ENCODE measurements at regions not wholly inside any gene's neighbourhood (a gene's known extent, or its start where the extent isn't known, plus 50 kb on each side); places are given as distances from the start of the nearest gene placed in this dataset.
"Not testable (repeated sequence)": the region's sequence is repeated elsewhere in the genome, so short reads cannot be mapped to it uniquely, and the experiment has no call there.

DNA sequence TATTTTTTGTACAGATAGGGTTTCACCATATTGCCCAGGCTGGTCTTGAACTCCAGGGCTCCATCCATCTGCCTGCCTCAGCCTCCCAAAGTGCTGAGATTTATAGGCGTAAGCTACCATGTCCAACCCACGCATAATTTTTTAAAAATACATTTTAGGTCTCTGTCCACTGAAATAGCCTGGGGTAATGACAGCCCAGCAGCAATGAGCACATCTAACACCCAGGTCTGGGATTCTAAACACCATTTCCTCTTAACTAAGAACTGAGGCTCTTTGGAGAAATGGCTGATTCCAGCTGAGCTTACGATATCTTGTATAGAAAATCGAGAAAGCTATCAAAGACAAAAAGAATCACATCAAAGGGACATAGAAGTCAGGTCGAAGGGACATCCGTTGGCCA, 245.3 kb downstream of the PARN start:
- H3K4me1 Mint-ChIP-seq = no peaks in the 10 kb centered on the region
- H3K27me3 Mint-ChIP-seq = peaks cover 3% of the 10 kb centered on the region in 2 donors
- Histone ChIP-seq H3K4me3 (ENCODE audit: low read length in 2 of 2) (no peak overlapping the region), H3K4me1 (ENCODE audit: insufficient read depth, low read length) (no peaks in the 10 kb centered on the region), H3K9me3 (ENCODE audit: control insufficient read depth in 1 of 2, low read length in 2 of 2) (no peaks in the 10 kb centered on the region), H3K27ac (ENCODE audit: low read depth, low read length) (no peak overlapping the region), H3K36me3 (ENCODE audit: insufficient read depth, low read length) (no peaks in the 10 kb centered on the region), H3K27me3 (ENCODE audit: insufficient read depth, low read length) (no peaks in the 10 kb centered on the region)
- POLR2A ChIA-PET (ENCODE audit: partially characterized antibody) = no interaction called here
- peaks cover 0 to 4% (median 0%) of the 10 kb centered on the region in 8 donors for H3K9me3 Mint-ChIP-seq
- H3K36me3 Mint-ChIP-seq = no peaks in the 10 kb centered on the region
- CTCF ChIA-PET (ENCODE audit: partially characterized antibody) = no interaction called here
- DNase-seq = no peak
- intact Hi-C loops (cut with micrococcal nuclease) = no loop called here
- H3K4me3 Mint-ChIP-seq = no peak overlapping the region
- no peak overlapping the region for H3K27ac Mint-ChIP-seq

DNA sequence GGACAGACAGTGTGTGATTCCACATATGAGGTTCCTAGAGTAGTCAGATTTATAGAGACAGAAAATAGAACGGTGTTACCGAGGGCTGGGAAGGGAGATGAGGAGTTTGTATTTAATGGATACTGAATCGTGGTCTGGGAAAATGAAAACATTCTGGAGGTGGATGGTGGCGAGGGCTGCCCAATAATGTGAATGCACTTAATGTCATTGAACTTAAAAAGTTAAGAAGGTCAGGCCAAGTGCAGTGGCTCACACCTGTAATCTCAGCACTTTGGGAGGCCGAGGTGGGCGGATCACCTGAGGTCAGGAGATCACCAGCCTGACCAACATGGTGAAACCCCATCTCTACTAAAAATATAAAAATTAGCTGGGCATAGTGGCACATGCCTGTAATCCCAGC, 246.2 kb downstream of the PARN start:
- H3K27ac ChIP-seq (ENCODE audit: low read depth, low read length); H3K4me3 ChIP-seq (ENCODE audit: low read length in 2 of 2); H3K9me3 Mint-ChIP-seq; H3K36me3 ChIP-seq (ENCODE audit: insufficient read depth, low read length); intact Hi-C loops (cut with micrococcal nuclease); H3K27me3 ChIP-seq (ENCODE audit: insufficient read depth, low read length); POLR2A ChIA-PET (ENCODE audit: partially characterized antibody); H3K27ac Mint-ChIP-seq; DNase-seq; H3K4me1 ChIP-seq (ENCODE audit: insufficient read depth, low read length); CTCF ChIA-PET (ENCODE audit: partially characterized antibody); H3K9me3 ChIP-seq (ENCODE audit: control insufficient read depth in 1 of 2, low read length in 2 of 2); H3K4me1 Mint-ChIP-seq; H3K27me3 Mint-ChIP-seq; H3K36me3 Mint-ChIP-seq; H3K4me3 Mint-ChIP-seq: not testable (repeated sequence)

DNA sequence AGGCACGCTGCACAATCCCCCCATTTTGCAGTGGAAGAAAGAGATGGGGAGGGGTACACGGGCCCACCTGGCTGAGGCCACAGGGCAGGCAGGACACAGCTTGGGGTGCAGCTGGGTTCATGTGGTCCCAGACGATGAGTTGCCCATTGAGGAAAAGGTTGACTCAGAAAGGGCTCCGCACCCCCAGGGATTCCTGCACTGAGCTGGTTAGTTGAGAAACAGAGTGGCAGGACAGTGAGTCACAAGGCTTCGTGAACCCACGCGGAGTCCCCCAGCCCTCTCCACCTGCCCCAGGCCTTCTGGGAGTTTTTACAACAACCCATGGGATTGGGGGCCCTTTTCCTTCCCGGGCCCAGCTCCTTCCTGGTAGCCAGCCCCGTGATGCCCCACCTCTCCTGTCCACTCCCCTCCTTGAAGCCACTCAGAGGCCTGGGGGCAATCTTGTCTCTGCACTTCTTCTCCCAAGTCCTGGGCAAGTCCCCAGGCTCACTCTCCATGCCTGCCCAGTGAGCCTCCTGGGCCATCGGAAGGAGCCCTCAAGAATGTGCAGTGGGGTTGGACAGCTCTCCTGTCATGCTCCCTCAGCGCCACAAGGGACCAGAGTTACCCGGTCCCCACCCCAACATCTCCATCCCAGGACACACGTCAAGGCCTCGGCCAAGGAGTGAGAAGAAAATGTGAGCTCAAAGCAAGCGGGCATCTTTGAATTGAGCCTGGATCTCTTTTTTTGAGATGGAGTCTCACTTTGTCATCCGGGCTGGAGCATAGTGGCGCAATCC, 251.2 kb downstream of the PARN start:
- no peak for DNase-seq
- Histone ChIP-seq H3K27me3 (ENCODE audit: insufficient read depth, low read length) (no peaks in the 10 kb centered on the region), H3K9me3 (ENCODE audit: control insufficient read depth in 1 of 2, low read length in 2 of 2) (no peaks in the 10 kb centered on the region), H3K27ac (ENCODE audit: low read depth, low read length) (no peak overlapping the region), H3K4me1 (ENCODE audit: insufficient read depth, low read length) (no peaks in the 10 kb centered on the region), H3K36me3 (ENCODE audit: insufficient read depth, low read length) (no peaks in the 10 kb centered on the region), H3K4me3 (ENCODE audit: low read length in 2 of 2) (no peak overlapping the region)
- intact Hi-C loops (cut with micrococcal nuclease) = no loop called here
- Mint-ChIP-seq H3K36me3 (no peaks in the 10 kb centered on the region), H3K4me1 (peaks cover 0 to 4% (median 0%) of the 10 kb centered on the region in 4 donors), H3K9me3 (peaks cover 0 to 4% (median 0%) of the 10 kb centered on the region in 8 donors), H3K27me3 (peaks cover 2 to 3% of the 10 kb centered on the region in 2 donors), H3K27ac (no peak overlapping the region), H3K4me3 (no peak overlapping the region)
- POLR2A ChIA-PET (ENCODE audit: partially characterized antibody) = no interaction called here
- CTCF ChIA-PET (ENCODE audit: partially characterized antibody) = no interaction called here

DNA sequence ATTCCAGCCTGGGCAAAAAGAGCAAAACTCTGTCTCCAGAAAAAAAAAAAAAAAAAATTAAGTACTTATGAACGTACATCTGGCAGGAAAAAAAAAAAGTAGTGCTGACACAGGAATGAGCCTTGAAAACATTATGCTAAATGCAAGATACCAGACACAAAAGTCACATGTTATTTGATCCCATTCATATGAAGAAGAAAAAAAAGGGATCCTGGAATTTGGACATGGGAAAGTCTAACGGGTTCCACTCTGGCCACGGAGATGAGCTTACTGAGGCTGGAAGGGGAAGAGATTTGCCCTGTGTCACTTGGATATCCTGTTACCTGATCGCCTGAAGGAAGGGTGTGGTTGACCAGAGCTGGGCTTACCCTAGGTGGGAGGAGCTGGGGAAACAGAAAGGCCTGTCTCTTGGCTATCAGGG, 251.9 kb downstream of the PARN start:
- Mint-ChIP-seq H3K4me3 (no peak overlapping the region), H3K27me3 (peaks cover 2 to 3% of the 10 kb centered on the region in 2 donors), H3K36me3 (no peaks in the 10 kb centered on the region), H3K9me3 (no peaks in the 10 kb centered on the region), H3K4me1 (peaks cover 0 to 4% (median 0%) of the 10 kb centered on the region in 4 donors), H3K27ac (no peak overlapping the region)
- Histone ChIP-seq H3K9me3 (ENCODE audit: control insufficient read depth in 1 of 2, low read length in 2 of 2) (no peaks in the 10 kb centered on the region), H3K4me1 (ENCODE audit: insufficient read depth, low read length) (no peaks in the 10 kb centered on the region), H3K27ac (ENCODE audit: low read depth, low read length) (no peak overlapping the region), H3K4me3 (ENCODE audit: low read length in 2 of 2) (no peak overlapping the region), H3K36me3 (ENCODE audit: insufficient read depth, low read length) (no peaks in the 10 kb centered on the region), H3K27me3 (ENCODE audit: insufficient read depth, low read length) (no peaks in the 10 kb centered on the region)
- no peak for DNase-seq
- intact Hi-C loops (cut with micrococcal nuclease) = no loop called here
- ChIA-PET CTCF (ENCODE audit: partially characterized antibody) (no interaction called here), POLR2A (ENCODE audit: partially characterized antibody) (no interaction called here)

GRCh38 chr16:14377326-14377725, 252.7 kb downstream of the PARN start:
- no peaks in the 10 kb centered on the region for H3K36me3 Mint-ChIP-seq

DNA sequence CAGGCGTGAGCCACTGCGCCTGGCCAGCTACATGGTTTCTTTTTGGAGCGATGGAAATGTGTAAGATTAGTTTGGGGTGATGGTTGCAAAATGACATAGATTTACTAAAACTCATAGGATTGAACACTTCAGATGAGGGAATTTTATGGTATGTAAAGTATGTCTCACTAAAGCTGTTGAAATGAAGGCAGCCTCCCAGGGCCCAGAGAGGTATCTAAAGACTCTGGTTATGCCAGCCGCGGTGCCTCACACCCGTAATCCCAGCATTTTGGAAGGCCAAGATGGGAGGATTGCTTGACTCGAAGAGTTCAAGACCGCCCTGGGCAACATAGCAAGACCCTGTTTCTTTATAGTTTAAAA, 254.9 kb downstream of the PARN start:
- Histone ChIP-seq H3K27ac (ENCODE audit: low read depth, low read length) (no peak overlapping the region), H3K27me3 (ENCODE audit: insufficient read depth, low read length) (no peaks in the 10 kb centered on the region), H3K9me3 (ENCODE audit: control insufficient read depth in 1 of 2, low read length in 2 of 2) (no peaks in the 10 kb centered on the region), H3K4me1 (ENCODE audit: insufficient read depth, low read length) (no peaks in the 10 kb centered on the region), H3K36me3 (ENCODE audit: insufficient read depth, low read length) (no peaks in the 10 kb centered on the region), H3K4me3 (ENCODE audit: low read length in 2 of 2) (no peak overlapping the region)
- peaks cover 0 to 5% (median 0%) of the 10 kb centered on the region in 4 donors for H3K4me1 Mint-ChIP-seq
- intact Hi-C loops (cut with micrococcal nuclease) = no loop called here
- H3K4me3 Mint-ChIP-seq = no peak overlapping the region
- H3K36me3 Mint-ChIP-seq = no peaks in the 10 kb centered on the region
- no peaks in the 10 kb centered on the region for H3K9me3 Mint-ChIP-seq
- CTCF ChIA-PET (ENCODE audit: partially characterized antibody) = no interaction called here
- peaks cover 0 to 2% of the 10 kb centered on the region in 2 donors for H3K27me3 Mint-ChIP-seq
- DNase-seq = no peak
- POLR2A ChIA-PET (ENCODE audit: partially characterized antibody) = no interaction called here
- H3K27ac Mint-ChIP-seq = no peak overlapping the region

More at GRCh38 chr16:14377326-14377725, 252.7 kb downstream of the PARN start:
- ChIA-PET POLR2A (ENCODE audit: partially characterized antibody) (no interaction called here), CTCF (ENCODE audit: partially characterized antibody) (no interaction called here)
- no peaks in the 10 kb centered on the region for H3K9me3 Mint-ChIP-seq
- H3K36me3 ChIP-seq (ENCODE audit: insufficient read depth, low read length) = no peaks in the 10 kb centered on the region
- no peak overlapping the region for H3K4me3 Mint-ChIP-seq
- H3K4me3 ChIP-seq (ENCODE audit: low read length in 2 of 2) = no peak overlapping the region
- no peaks in the 10 kb centered on the region for H3K9me3 ChIP-seq (ENCODE audit: control insufficient read depth in 1 of 2, low read length in 2 of 2)
- H3K27me3 ChIP-seq (ENCODE audit: insufficient read depth, low read length) = no peaks in the 10 kb centered on the region
- no peak overlapping the region for H3K27ac ChIP-seq (ENCODE audit: low read depth, low read length)
- no peak for DNase-seq
- no peak overlapping the region for H3K27ac Mint-ChIP-seq
- H3K27me3 Mint-ChIP-seq = peaks cover 2 to 3% of the 10 kb centered on the region in 2 donors
- peaks cover 0 to 4% (median 0%) of the 10 kb centered on the region in 4 donors for H3K4me1 Mint-ChIP-seq
- H3K4me1 ChIP-seq (ENCODE audit: insufficient read depth, low read length) = no peaks in the 10 kb centered on the region
- intact Hi-C loops (cut with micrococcal nuclease) = no loop called here

DNA sequence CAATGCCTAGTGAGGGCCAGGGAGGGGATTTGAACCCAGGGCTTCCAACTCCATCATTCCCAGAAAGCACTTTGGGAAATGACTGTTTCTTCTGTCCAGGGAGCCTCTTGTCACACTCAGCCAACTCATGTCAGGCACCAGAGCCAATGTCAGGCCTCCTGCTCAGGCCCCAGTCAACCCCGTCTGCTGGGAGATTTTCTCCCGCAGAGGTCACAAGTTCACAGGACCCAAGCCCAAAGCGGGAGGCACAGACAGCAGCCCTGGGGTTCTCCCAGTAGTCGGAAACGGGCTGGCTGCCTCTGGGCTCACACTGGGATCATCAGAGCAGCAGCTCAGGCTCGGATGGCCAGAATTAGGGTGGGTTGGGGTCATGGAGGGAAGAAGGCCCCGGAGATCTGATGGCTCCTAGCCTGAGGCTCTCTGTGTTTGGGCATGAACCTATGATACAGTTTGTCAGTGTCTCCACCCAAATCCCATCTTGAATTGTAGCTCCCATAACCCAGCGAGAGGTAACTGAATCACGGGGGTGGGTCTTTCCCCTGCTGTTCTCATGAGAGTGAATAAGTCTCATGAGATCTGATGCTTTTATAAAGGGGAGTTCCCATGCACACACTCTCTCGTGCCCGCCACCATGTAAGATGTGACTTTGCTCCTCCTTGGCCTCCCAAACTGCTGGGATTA, 255.5 kb downstream of the PARN start:
- Mint-ChIP-seq H3K36me3 (no peaks in the 10 kb centered on the region), H3K27me3 (no peaks in the 10 kb centered on the region), H3K4me3 (no peak overlapping the region), H3K9me3 (no peaks in the 10 kb centered on the region), H3K4me1 (peaks cover 0 to 5% (median 0%) of the 10 kb centered on the region in 4 donors), H3K27ac (no peak overlapping the region)
- ChIA-PET CTCF (ENCODE audit: partially characterized antibody) (no interaction called here), POLR2A (ENCODE audit: partially characterized antibody) (no interaction called here)
- H3K27ac ChIP-seq (ENCODE audit: low read depth, low read length) = no peak overlapping the region
- no peaks in the 10 kb centered on the region for H3K9me3 ChIP-seq (ENCODE audit: control insufficient read depth in 1 of 2, low read length in 2 of 2)
- no peaks in the 10 kb centered on the region for H3K4me1 ChIP-seq (ENCODE audit: insufficient read depth, low read length)
- intact Hi-C loops (cut with micrococcal nuclease) = no loop called here
- no peak for DNase-seq
- H3K4me3 ChIP-seq (ENCODE audit: low read length in 2 of 2) = no peak overlapping the region
- no peaks in the 10 kb centered on the region for H3K27me3 ChIP-seq (ENCODE audit: insufficient read depth, low read length)
- H3K36me3 ChIP-seq (ENCODE audit: insufficient read depth, low read length) = no peaks in the 10 kb centered on the region
